Stimulated activated CD4-positive, alpha-beta T cell treated with anti-CD3 and anti-CD28 coated beads, Interleukin-15, amount 100 ng/mL, for 24 hours (primary cell): ENCODE measurements at regions not wholly inside any gene's neighbourhood (a gene's known extent, or its start where the extent isn't known, plus 50 kb on each side); places are given as distances from the start of the nearest gene placed in this dataset.
A peak's percentile ranks its signal among the peaks of the same experiment; 100 is the strongest.

Experiments used
- DNase-seq: peaks from one replicate; pipeline ENCODE4 v3.0.0-alpha.2; 2020

DNA sequence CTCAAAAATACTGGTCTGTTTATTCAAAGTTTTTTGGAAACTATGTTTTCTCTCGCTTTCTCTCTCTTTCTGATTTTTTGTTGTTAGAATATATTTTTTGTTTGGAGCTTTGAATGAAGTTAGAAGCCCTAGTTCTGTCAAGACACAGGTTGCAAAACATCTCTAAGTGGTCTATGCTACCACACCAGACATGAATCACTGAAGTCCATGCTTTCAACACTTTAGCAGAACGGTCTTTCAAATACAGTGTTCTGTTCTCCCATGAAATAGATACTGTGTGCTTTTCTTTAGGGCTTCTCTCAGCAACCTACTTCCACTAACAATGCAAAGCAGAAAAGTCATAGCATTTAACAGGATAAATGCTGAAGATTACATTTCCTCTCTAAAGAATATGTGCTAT is 392.5 kb downstream of the TMEM167A start:
- DNase-seq, result no peak

DNA sequence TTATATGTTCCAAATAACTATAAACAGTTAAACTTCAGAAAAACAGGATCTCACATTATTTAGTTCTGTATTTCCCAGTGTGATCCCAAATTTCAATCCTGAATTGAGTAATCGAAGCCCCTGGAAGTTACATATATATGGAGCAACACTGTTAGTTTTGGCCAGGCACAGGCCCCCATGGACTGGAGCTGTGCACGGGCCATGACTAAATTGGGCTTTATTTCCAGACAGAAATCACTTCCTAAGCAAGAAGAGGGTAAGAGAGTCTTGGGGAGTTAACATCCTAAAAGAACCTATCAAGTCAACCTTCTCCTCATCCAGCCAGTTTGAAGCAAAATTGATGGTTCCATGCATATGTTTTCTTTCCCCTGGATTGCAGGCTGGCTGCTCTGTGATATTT is 393.0 kb downstream of the TMEM167A start:
- no peak for DNase-seq

DNA sequence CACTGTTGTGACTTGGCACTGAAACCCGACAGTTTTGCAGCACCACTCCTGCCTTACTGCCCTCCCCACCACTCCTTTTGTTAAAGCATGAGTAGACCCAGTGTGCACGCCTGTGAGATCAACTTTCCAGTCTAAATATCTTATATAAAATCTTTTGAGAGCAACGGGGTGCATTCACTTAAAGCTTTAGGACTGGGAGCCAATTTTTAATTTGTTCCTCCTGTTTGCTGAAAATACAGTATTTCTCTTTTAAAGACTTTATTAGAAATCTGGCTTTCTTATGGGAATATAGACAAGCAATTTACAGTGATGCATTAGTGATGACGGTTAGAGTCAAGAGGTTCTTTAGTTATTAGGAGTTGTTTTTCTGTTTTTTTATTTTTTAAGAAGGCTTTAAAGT is 397.5 kb downstream of the TMEM167A start:
- no peak for DNase-seq

DNA sequence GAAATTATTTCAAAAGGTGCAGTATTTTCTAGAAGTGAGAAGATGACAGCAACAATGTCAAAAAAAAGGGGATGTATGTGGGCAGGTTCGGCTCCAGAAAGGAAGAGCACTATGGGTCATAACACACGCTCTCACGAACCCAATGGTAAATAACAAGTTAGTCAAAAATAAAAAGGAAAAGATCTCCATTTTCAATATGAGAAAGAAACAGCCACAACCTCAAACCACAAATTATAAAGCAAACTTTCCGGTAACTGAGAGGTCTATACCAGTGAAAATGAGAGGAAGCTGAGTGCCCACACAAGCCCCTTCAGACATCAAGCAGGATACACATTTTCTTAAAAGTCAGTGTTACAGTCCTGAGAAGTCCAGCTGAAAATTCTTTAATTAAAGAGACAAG is 398.5 kb upstream of the RPS23 start:
- DNase-seq, result peak; percentile 18

DNA sequence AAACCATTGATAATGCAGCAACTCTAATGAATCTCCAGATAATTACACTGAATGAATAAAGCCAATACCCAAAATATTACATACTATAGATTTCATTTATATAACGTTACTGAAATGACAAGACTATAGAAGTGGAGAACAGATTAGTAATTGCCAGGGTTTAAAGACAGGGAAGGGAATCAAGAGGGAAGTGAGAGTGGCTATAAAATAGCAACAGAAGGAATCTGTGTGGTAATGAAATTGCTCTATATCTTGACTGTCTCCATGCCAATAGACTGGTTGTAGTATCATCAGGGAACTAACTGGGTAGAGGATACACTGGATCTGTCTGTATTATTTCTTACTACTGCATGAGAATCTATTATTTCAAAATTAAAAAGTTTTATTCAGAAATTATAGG is 396.5 kb upstream of the RPS23 start:
- DNase-seq, result no peak

DNA sequence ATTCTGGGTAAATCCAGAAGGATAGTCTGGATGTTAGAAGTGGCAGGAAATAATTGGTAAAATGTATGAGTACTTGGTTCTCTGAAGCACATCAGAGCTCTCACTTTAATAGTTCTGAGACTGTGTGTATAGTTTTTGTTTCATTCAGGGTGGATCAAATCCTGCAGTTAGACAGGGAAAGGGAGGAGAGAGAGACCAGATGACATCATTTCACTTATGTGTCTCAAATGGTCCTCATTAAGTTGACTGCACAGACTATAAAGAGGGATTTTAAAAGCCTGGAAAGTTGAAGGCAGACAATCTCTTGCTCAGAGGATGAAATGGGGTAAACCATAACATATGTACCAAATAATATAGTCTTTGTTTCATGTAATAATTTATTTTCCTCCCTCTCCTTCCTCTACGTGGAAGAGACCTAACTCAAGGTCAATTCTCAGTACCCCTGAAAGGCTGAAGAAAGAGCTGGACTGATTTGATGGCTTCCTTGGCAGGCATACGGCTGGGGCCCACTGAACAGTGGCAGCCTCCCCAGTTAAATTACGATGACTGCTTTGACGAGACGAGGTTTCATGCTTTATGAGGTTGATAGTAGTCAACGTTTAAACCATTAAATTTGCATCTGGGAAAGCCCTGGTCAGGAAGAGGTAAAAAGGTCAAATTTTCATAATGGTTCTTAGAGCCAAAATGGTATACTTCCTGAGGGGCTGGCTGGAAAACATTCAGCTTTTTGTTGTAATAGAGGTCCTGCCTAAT is 395.1 kb upstream of the RPS23 start:
- DNase-seq, result peak; percentile 7

DNA sequence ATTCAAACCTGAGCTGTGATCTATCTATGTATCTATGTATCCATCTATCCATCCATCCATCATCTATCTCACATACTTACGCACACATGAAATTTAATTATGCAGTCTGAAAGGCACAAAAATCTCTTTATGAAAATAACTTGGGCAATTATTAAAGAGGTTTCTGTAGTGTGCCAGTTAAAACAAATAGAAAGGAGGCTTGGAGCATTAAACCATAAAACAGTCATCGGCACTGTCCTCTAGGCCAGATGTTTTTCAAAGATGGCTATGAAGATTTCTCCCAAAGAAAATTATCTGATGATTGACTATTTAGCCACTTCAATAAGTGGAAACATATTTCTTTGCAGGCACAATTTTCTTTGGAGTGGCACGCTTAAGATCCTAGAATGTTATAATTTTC is 392.5 kb upstream of the RPS23 start:
- DNase-seq, result no peak

DNA sequence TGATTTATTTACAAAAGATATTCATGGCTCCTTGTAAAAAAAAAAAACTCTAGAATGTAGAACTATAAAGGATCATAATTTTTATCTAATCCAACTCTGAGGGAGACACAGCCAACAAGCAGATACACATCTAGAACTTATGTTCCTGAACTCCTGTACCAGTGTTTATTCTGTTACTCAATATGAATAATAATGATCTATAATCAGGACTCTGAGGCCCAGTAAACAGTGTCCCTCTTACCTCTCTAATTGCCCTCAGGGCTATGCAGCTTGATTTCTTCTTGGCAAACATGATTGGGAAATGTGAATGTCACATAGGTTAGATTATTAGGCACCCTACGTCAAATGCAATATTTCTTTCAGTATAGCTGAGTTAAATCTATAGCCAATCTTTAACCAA is 391.6 kb upstream of the RPS23 start:
- DNase-seq, result no peak

DNA sequence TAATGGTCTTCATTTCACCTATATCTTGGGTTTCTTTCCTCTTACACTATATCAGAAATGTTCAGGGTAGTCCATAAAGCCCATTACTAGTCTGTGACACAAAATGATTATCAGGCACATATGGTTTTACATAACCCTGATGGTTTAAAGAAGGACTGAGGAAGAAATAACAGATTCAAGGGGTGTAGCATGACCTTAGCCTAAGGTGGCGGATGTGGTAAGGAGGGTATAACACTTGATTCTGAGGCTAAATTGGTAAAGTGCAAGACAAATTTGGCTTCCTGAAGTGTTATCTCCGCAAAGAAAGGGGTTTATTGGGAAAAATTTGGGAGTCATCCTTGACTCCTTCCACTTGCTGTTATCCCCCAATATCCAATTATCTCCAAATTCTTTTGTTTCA is 388.2 kb upstream of the RPS23 start:
- DNase-seq, result no peak

DNA sequence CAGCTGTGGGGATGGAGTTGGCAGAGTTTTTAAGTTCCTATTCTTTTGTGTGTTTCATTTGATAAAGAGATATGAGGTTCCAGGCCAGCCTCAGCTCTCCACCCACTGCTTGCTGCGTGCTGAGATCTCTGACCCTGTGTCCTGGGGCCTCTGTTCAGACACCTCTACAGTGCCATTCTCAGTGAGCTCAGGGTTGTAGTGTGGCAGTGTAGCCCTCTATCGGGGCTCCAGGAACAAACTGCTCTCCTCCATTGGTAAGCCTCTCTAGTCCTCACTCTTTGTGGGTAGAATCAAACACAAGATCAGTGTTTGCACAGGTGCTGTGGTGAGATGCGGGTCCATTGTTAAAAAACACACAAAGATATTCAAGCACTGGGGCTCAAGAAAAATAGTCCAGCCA is 386.6 kb upstream of the RPS23 start:
- no peak for DNase-seq

DNA sequence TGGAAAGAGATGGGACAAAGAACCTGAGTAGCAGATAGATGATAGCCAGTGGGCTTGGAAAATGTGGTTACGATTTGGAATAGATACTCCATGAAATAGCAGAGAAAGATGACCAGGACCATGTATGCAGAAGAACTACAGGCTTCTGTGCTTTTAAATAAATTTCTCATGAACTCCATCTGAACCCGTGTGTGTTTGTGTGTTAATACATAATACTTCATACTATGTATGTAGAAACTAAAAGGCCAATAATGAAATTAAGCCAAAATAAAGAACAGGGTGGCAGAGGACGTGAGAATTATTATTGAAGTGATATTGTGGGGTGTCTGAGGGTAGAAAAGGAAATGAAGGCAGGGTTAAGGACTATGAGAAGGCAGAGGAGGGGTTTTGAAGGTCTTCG is 385.1 kb upstream of the RPS23 start:
- no peak for DNase-seq

DNA sequence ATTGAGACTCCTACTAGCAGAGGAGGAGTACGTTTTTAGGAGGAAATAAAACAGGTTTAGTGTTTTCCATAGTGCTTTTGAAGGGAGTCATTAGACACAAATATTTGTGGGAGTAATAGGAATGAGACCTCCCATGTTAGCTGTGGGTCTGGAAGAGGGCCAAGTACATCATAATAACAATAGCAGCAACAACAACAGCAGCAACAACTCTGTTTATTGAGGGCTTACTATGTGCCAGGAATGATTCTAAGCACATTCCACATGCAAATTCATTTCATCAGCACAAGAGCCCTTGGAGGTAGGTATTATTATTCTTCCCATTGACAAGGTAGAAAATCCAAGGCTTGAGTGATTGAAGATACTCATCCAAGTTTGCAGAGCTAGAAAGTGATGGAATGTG is 384.2 kb upstream of the RPS23 start:
- DNase-seq, result no peak

DNA sequence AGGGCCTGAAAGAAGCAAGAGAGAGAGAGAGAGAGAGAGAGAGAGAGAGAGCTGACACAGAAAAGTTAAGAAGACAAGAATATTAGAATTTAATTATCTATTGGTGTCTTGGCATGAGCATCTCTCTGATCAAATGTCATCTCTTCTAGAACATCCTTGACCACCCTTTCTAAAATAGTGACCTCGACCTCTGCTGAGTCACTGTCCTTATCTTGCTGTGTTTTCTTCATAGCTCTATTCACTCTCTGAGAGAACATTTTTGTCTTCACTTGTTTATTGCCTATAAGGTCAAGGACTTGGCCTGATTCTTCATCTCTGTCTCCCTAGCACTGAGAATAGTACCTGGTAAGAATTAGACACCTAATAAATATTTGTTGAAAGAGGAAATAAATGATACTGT is 383.8 kb upstream of the RPS23 start:
- no peak for DNase-seq

DNA sequence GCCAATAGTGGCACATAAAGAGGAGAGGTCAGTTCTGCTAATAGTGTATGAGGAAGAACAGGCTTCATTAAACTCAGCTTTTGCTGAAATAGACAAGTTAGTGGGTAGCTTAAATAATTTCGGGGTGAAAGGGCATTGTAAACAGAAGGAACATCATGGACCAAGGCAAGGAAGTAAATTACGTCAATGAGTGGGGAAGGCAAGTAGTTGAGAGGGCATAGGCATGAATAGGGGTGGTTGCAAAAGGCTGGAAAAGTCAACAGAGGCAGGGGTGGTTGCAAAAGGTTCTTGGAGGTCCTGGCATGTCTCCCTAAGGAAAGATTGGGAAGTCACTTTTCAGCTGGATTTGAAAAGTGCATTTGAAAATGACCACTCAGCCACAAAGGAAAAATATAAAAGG is 383.3 kb upstream of the RPS23 start:
- DNase-seq, result no peak

DNA sequence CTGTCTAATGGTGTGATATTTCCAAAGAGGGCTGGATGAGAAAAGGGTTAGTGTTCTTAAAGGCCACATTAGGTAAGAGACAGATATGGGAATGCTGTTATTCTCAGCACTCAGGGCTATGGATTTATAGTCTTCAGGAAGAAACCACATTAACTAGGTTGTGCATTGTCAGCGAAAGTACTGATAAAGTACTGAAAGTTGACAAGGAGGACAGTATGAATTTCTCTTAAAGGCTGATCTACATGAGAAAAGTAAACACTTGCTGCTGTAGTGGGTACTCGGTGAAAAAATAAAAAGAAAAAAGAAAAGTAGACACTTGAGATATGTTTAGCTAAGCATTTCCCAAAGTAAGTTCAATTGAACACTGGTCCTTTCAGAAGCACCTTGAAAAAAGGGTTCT is 381.0 kb upstream of the RPS23 start:
- DNase-seq, result no peak

DNA sequence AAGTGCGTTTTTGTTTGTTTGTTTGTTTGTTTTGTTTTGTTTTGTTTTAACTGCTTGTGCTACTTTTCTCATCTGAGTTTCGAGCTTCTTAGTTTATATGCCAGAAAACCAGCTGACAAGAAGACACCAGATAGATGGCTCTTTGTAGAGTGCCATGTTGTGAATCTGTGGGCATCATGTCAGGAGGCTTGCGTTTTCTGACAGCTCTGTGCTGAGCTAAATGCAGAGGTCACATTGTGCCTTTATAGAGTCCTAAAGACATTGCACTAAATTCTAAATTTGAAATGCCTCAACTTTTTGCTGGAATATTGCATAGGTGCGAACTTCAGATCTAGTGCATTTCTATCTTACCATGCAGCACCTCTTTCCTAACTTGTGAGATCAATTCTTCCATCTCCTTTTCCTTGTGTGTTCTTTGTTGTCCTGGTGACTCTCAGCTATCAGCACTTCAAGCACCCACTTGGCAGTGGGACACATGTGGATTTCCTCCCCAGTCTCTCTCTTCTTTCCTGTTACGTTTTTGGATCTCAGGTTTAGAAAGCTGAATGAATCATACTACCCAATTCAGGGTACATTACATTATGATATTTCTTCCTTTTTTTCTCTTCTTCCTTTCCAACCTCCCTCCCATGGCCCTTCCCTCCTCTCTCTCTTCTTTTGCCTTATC is 379.0 kb upstream of the RPS23 start:
- DNase-seq, result no peak

DNA sequence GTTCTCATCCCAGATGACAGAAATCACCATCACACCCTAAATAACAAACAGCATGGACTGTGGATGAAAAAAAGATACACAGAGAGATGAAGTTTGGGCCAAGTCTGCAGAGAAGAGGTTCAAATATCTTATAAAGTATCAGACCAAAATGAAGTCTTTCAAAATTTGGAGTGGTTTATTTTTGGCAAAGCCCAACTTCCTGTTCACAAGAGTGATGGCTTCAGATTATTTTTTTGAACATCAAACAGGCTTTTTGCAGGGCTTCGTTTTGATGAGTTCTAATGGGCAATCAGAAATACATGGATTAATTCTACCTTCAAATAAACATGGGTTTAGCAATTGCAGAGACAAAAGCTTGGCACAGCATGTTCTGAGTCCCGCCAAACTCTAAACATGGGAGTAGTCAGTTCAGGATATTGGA is 378.2 kb upstream of the RPS23 start:
- no peak for DNase-seq

DNA sequence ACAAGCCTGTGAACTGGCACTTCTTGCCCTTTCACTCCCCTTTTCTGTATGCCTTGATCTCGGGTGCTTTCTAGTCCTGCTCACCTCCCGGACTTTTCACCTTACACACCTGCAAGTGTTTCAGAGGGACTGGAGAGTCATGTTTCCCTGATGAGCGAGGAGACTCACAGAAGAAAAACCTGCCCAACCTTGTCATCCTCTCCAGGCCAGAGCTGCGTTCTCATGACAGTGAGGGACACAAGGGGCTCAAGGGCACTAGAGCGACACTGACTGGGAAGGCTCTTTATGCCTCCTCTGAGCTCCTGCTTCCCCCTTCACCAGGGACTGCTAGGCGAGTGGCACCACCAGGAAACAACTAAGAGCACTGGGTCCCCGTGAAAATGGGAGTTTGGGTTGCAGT is 376.9 kb upstream of the RPS23 start:
- no peak for DNase-seq

DNA sequence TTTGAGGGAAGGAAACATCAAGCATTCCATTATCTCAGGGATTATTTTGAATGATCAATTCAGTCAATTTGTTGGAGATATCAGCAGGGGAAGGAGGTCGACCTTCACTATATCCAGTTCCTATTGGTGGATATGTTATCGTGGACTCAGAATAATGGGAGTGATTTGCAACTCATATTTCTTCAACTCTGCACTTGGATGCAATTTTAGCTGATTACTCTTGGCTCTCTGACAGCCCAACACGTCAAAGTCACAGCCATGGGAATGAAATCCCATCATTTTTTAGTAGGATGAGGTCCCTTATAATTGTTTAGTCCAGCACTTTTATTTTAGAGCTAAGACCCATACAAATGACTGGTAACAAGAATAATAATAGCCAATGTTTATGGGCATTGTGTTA is 371.8 kb upstream of the RPS23 start:
- no peak for DNase-seq

DNA sequence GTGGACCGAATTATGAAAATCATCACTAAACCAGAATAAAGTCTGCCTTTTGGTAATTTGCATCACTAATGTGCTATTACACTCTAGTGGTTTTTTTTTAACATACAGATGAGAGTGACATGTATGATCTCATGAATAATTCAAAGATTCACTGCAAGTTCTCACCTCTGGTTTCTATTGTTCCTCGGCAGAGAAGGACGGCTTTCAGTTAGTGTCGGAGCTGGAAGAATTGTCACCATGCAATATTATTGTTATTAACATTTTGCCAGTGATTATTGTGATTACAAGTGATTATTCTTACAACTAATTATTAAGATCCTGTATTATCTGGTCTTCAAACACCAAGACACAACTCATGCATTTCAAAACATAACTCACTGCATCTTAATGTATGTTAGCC is 366.6 kb upstream of the RPS23 start:
- no peak for DNase-seq

DNA sequence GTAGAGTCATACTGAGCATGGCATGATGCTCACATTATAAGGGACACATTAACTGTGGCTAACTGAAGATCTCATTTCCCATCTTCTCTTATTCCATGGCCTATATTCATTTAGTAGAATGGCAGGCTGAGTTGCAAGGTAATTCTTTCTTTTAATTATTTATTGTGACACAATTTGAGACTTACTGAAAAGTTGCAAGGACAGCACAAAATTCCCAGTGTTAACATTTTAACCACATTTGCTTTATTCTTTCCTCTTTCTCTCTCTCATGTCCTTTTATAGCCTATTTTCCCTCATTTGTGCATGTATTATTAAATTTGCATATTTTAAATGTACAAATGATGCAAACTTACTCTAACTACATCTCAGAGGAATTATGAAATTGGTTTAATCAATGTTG is 366.1 kb upstream of the RPS23 start:
- no peak for DNase-seq

DNA sequence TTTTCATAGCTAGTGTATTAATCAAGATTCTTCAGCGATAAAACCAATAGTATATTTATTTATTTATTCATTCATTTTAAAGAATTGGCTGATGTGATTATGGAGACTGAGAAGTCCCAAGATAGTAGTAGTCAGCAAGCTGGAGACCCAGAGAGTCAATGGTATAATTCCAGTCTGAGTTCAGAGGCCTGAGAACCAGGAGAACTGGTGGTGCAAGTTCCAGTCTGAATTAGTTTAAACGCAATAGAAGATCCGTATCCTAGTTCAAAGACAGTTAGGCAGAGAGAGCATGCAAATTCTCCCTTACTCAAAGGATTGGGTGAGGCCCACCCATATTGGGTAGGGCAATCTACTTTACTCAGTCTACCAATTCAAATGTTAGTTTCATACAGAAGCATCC is 364.2 kb upstream of the RPS23 start:
- DNase-seq, result no peak

DNA sequence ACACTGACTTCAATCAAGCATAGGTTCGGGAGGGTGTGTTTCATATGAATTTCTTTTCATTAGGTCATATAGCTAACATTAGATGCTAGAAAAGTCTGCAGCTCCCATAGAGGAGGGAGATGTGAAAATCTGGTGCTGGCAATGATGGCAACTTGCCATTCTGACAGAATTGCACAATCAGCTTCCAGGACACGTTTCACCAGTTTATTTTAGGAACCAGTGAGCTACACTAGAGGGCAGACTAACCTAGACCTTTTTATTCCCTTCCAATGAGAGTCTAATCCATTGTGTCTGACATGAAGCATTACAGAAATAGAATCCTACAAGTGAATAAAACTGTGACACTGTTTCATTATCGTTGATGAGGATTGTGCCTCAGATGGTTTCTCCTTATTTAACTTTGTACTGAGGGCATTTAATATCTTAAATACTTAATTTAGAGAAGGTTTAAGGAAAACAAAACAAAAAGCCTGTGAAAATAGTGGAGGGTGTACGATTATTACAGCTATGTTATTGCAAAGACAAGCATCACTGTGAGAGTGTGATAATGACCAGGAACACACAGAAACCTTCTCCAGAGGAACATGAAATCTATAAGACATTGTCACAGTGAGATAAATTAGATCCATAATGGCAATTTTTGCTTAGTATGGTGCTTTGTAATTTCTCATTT is 363.3 kb upstream of the RPS23 start:
- peak; percentile 16 for DNase-seq

DNA sequence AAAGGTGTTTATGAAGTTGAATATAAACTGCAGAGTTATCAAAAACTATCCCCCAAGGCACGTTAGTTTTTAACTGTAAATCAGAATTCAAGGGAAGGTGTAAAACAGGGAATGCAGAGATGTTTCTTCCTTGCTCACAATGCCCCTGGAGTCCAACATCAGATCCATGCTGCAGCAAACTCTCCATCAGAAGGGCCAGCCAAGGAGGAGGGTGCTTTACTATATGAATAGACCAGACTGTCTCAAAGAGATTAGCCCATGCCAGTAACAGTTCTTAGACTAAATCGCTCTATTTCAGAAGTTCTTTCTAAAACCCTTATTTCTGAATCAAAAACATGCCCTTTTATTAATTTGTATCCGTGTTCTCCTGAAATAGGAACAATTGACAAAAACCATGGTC is 362.8 kb upstream of the RPS23 start:
- DNase-seq, result no peak
